ENCODE measurements at regions not wholly inside any gene's neighbourhood (a gene's known extent, or its start where the extent isn't known, plus 50 kb on each side); places are given as distances from the start of the nearest gene placed in this dataset.
A peak's percentile ranks its signal among the peaks of the same experiment; 100 is the strongest.
"Not testable (repeated sequence)": the region's sequence is repeated elsewhere in the genome, so short reads cannot be mapped to it uniquely, and the experiment has no call there.

DNA sequence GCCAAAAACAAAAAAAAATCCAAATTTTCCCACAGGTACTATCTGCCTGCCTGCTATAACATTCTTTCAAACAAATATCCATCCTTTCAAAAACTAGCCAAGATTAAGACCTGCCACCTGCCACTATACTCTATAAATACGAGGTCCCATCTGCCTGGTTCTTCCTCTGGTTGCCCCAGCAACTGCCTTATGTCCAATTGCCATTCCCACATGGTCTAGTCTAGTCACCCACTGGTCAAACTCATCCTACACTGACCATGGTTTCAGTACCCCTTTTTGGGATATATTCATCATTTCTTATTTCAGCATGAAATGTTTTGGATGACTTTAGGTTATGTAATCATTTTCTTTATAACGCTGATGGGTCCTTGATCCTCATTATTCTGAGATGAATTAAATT lies 95.1 kb upstream of the CCNG1 start:
- no peak overlapping the region for H3K4me3 ChIP-seq (replicated peaks in 1 of 2; ENCODE audit: low read depth in 2 of 2, low read length in 2 of 2)
- TF ChIP-seq, protein P1, sequence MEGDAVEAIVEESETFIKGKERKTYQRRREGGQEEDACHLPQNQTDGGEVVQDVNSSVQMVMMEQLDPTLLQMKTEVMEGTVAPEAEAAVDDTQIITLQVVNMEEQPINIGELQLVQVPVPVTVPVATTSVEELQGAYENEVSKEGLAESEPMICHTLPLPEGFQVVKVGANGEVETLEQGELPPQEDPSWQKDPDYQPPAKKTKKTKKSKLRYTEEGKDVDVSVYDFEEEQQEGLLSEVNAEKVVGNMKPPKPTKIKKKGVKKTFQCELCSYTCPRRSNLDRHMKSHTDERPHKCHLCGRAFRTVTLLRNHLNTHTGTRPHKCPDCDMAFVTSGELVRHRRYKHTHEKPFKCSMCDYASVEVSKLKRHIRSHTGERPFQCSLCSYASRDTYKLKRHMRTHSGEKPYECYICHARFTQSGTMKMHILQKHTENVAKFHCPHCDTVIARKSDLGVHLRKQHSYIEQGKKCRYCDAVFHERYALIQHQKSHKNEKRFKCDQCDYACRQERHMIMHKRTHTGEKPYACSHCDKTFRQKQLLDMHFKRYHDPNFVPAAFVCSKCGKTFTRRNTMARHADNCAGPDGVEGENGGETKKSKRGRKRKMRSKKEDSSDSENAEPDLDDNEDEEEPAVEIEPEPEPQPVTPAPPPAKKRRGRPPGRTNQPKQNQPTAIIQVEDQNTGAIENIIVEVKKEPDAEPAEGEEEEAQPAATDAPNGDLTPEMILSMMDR (IDR thresholded peaks at IDR 0.05; ENCODE audit: low read depth, low read length), result no peak
- no peak for DNase-seq (ENCODE audit: low read depth in 2 of 2)

DNA sequence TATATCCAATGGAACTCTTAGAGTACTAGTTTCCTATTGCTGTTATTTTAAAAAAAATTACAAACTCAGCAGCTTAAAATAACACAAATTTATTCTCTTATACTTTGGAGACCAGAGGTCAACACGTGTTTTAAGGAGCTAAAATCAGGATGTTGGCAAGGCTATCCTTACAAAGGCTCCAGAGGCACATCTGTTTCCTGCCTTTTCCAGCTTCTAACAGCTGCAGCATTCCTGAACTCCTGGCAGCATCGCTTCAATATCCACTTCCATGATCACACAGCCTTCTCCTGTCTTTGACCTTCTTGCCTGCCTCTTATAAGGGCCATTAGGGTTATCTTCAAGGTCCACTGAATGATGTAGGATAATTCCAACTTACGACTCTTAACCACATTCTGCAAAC lies 92.2 kb upstream of the CCNG1 start:
- no peak for DNase-seq (ENCODE audit: low read depth in 2 of 2)
- H3K4me3 ChIP-seq (replicated peaks in 1 of 2; ENCODE audit: low read depth in 2 of 2, low read length in 2 of 2), result no peak overlapping the region
- TF ChIP-seq, protein P1 (IDR thresholded peaks at IDR 0.05; ENCODE audit: low read depth, low read length), result no peak

DNA sequence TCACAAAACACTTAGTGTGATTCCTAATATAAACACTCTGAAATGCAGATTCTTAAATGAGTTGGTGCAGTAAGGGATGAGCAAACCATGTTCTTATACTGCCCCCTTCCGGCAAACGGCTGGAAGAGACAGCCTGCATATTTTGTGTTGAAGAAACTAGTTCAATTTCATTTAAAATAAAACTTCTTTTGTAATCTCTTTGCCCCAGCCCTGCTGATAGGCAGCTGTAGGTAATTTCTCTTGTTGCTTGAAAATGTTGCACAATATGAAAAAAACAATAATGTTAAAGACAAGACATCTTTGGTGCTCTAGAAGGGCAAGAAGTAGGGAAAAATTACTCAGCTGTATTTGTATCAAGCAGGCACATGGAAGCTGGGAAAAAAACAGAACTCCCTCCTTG lies 89.7 kb upstream of the CCNG1 start:
- no peak overlapping the region for H3K4me3 ChIP-seq (replicated peaks in 1 of 2; ENCODE audit: low read depth in 2 of 2, low read length in 2 of 2)
- peak; percentile 79 to 80 for DNase-seq (ENCODE audit: low read depth in 2 of 2)

DNA sequence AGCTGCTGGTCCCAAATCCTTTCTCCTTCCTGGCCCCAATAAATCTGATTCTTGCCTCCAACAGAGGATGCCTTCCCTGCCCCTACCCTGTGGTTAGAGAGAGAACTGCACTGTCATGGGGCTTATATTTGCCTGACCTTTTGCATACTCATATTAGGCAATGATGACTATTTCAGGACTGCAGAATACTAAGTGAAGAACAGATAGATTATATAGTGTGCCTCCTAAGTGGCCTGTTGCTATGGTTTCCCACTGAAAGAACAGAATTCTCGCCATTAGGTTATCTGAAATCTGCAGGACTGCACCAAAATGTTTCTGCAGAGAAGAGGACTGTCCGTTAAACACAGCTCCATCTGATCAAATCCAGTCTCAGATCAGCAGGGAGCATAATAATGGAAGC lies 87.3 kb upstream of the CCNG1 start:
- TF ChIP-seq, protein P1 (IDR thresholded peaks at IDR 0.05; ENCODE audit: low read depth, low read length), result peak; percentile 38
- peak; percentile 38 to 60 for DNase-seq (ENCODE audit: low read depth in 2 of 2)
- no peak overlapping the region for H3K4me3 ChIP-seq (replicated peaks in 1 of 2; ENCODE audit: low read depth in 2 of 2, low read length in 2 of 2)

More for the DNA sequence above, 89.7 kb upstream of the CCNG1 start:
- TF ChIP-seq, protein P1 (IDR thresholded peaks at IDR 0.05; ENCODE audit: low read depth, low read length), result peak; percentile 83

DNA sequence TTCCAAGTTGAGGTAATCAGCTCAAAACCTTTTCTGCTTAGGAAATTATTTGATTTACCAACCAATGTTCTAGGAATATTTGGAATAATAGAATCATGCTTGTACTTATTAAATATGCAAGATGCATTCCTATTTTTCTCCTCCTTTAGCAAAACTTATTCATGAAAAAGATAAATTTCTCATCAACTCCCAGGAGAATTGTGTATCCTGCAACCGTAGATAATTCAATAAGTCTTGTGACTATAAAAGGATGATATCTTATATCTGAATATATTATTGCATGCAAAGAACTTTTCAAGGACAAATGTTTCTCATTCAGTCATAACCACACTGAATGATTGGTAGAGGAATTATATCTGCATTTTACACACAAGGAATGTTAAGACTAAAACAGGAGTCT lies 84.9 kb upstream of the CCNG1 start:
- TF ChIP-seq, protein P1 (IDR thresholded peaks at IDR 0.05; ENCODE audit: low read depth, low read length), result no peak
- H3K4me3 ChIP-seq (replicated peaks in 1 of 2; ENCODE audit: low read depth in 2 of 2, low read length in 2 of 2), result no peak overlapping the region

DNA sequence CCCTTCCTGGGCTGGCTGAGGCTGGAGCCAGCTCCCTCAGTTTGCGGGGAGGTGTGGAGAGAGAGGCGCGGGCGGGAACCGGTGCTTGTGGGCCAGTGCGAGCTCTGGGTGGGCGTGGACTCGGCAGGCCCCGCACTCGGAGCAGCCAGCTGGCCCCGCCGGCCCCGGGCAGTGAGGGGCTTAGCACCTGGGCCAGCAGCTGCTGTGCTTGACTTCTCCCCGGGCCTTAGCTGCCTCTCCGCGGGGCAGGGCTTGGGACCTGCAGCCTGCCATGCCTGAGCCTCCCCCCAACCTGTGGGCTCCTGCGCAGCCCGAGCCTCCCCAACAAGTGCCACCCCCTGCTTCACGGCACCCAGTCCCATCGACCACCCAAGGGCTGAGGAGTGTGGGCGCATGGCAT lies 81.6 kb upstream of the CCNG1 start:
- not testable (repeated sequence) for DNase-seq (ENCODE audit: low read depth in 2 of 2); H3K4me3 ChIP-seq (replicated peaks in 1 of 2; ENCODE audit: low read depth in 2 of 2, low read length in 2 of 2)

More for the DNA sequence above, 84.9 kb upstream of the CCNG1 start:
- DNase-seq (ENCODE audit: low read depth in 2 of 2), result no peak

DNA sequence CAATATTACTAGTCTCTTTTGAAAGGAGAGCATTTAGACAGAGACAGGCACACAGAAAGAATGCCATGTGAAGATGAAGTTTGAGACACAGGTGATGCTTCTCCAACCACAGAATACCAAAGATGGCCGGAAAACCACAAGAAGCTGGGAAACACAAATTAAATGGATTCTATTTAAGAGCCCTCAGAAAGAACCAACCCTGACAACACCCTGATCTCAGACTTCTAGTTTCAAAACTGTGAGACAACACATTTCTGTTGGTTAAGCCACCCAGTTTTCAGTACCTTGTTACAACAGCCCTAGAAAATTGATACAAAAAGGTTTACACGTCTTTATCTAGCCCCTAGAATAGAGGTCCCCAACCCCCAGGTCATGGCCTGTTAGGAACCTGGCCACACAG lies 79.8 kb upstream of the CCNG1 start:
- DNase-seq (ENCODE audit: low read depth in 2 of 2), result no peak
- TF ChIP-seq, protein P1 (IDR thresholded peaks at IDR 0.05; ENCODE audit: low read depth, low read length), result no peak
- no peak overlapping the region for H3K4me3 ChIP-seq (replicated peaks in 1 of 2; ENCODE audit: low read depth in 2 of 2, low read length in 2 of 2)

Data from cardiac fibroblast (primary cell).